WI38 (cell line): ENCODE measurements at regions not wholly inside any gene's neighbourhood (a gene's known extent, or its start where the extent isn't known, plus 50 kb on each side); places are given as distances from the start of the nearest gene placed in this dataset.

Experiments used
- H3K4me3 ChIP-seq: 2 replicates; pipeline ENCODE4 v1.5.1; 2011; ENCODE audit warnings: low read depth, mild to moderate bottlenecking, control low read depth, low read length
- CTCF ChIP-seq: IDR thresholded peaks from 2 replicates; pipeline ENCODE4 v1.5.1; 2012; ENCODE audit warnings: low read depth, mild to moderate bottlenecking, control low read depth, low read length

- no peak for TF ChIP-seq CTCF
- H3K4me3 ChIP-seq, result no peak overlapping the region
Observed at GRCh38 chr5:158283397-158283796, 424.5 kb upstream of the CLINT1 start.

- no peak overlapping the region for H3K4me3 ChIP-seq
- TF ChIP-seq CTCF, result no peak
Observed at GRCh38 chr5:158278216-158278925, 419.4 kb upstream of the CLINT1 start.

GRCh38 chr5:158277276-158277675 lies 418.3 kb upstream of the CLINT1 start:
- no peak overlapping the region for H3K4me3 ChIP-seq
- no peak for TF ChIP-seq CTCF

GRCh38 chr5:158276692-158277091 lies 417.7 kb upstream of the CLINT1 start:
- TF ChIP-seq CTCF, result no peak
- no peak overlapping the region for H3K4me3 ChIP-seq

GRCh38 chr5:158275511-158275910 lies 416.6 kb upstream of the CLINT1 start:
- no peak overlapping the region for H3K4me3 ChIP-seq
- TF ChIP-seq CTCF, result no peak

GRCh38 chr5:158273035-158273434 lies 414.1 kb upstream of the CLINT1 start:
- TF ChIP-seq CTCF, result no peak
- no peak overlapping the region for H3K4me3 ChIP-seq

- no peak overlapping the region for H3K4me3 ChIP-seq
- TF ChIP-seq CTCF, result no peak
Observed at GRCh38 chr5:158272409-158272808, 413.5 kb upstream of the CLINT1 start.
